Lower leg skin (tissue), 3 donors: ENCODE measurements at regions not wholly inside any gene's neighbourhood (a gene's known extent, or its start where the extent isn't known, plus 50 kb on each side); places are given as distances from the start of the nearest gene placed in this dataset.

Source experiments
- POLR2A ChIP-seq, 2 donors: fragments of 450-650 bp; IDR thresholded peaks; one replicate each; pipeline ENCODE4 v1.6.1; 2016 to 2017; ENCODE audit warnings: antibody characterized with exemption in 2 of 2, mild to moderate bottlenecking in 1 of 2, moderate library complexity in 1 of 2
- TF ChIP-seq, protein P1 (sequence below), 3 donors: fragments of 450-650 bp; IDR thresholded peaks; one replicate each; pipeline ENCODE4 v1.5.1; 2016; ENCODE audit warnings: antibody characterized with exemption in 3 of 3, mild to moderate bottlenecking in 3 of 3, moderate library complexity in 2 of 3

DNA sequence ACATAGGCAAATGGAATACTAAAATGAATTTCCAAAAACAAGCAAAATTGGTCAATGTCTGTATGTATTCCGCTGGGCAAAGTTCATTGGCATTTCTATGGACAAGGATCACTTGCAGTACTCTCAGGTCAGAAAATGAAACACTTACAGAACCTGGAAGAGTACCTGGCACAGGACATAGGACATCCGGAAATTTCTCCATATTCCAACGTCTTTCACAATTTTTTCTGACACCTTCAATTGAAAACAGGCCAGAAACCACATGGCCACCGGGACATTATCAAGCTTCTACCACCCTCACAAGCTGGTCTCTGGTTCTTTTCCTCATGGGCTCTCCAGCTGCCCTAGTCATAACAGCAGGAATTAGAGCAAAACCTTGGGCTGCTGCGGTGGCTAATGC, 96.9 kb upstream of the MSH6 start:
- TF ChIP-seq, protein P1, sequence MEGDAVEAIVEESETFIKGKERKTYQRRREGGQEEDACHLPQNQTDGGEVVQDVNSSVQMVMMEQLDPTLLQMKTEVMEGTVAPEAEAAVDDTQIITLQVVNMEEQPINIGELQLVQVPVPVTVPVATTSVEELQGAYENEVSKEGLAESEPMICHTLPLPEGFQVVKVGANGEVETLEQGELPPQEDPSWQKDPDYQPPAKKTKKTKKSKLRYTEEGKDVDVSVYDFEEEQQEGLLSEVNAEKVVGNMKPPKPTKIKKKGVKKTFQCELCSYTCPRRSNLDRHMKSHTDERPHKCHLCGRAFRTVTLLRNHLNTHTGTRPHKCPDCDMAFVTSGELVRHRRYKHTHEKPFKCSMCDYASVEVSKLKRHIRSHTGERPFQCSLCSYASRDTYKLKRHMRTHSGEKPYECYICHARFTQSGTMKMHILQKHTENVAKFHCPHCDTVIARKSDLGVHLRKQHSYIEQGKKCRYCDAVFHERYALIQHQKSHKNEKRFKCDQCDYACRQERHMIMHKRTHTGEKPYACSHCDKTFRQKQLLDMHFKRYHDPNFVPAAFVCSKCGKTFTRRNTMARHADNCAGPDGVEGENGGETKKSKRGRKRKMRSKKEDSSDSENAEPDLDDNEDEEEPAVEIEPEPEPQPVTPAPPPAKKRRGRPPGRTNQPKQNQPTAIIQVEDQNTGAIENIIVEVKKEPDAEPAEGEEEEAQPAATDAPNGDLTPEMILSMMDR (IDR thresholded peaks at IDR 0.05) = no peak
- no peak for TF ChIP-seq POLR2A (IDR thresholded peaks at IDR 0.05)
